NCI-H748 (cell line): ENCODE measurements at regions not wholly inside any gene's neighbourhood (a gene's known extent, or its start where the extent isn't known, plus 50 kb on each side); places are given as distances from the start of the nearest gene placed in this dataset.

Source experiments
- DNase-seq: peaks from one replicate; lab custom pipeline; 2025; ENCODE audit not compliant: unreplicated experiment; lab: John Stamatoyannopoulos, UW

GRCh38 chr4:174438711-174439110 lies 83.6 kb downstream of the HPGD start:
- DNase-seq: no peak

GRCh38 chr4:174437749-174438148 lies 84.5 kb downstream of the HPGD start:
- no peak for DNase-seq

GRCh38 chr4:174437324-174437723 lies 85.0 kb downstream of the HPGD start:
- no peak for DNase-seq

- no peak for DNase-seq
These were observed 85.9 kb downstream of the HPGD start for GRCh38 chr4:174436377-174436776.

- peak; percentile 14 for DNase-seq
These were observed 86.3 kb downstream of the HPGD start for GRCh38 chr4:174435974-174436373.

- no peak for DNase-seq
These were observed 87.8 kb downstream of the HPGD start for GRCh38 chr4:174434455-174434854.

- no peak for DNase-seq
These were observed 91.7 kb downstream of the HPGD start for GRCh38 chr4:174430576-174430975.

GRCh38 chr4:174429701-174430410 lies 92.4 kb downstream of the HPGD start:
- no peak for DNase-seq

- DNase-seq: no peak
These were observed 94.6 kb downstream of the HPGD start for GRCh38 chr4:174427571-174428140.

- no peak for DNase-seq
These were observed 96.6 kb downstream of the HPGD start for GRCh38 chr4:174425669-174426068.

GRCh38 chr4:174423257-174423944 lies 98.9 kb downstream of the HPGD start:
- DNase-seq: peak; percentile 42

GRCh38 chr4:174422893-174423256 lies 99.4 kb downstream of the HPGD start:
- DNase-seq: no peak

GRCh38 chr4:174420316-174420715 lies 102.0 kb downstream of the HPGD start:
- DNase-seq: no peak

- DNase-seq: no peak
These were observed 103.6 kb downstream of the HPGD start for GRCh38 chr4:174418640-174419212.

- no peak for DNase-seq
These were observed 113.3 kb downstream of the HPGD start for GRCh38 chr4:174408841-174409552.

- no peak for DNase-seq
These were observed 115.9 kb downstream of the HPGD start for GRCh38 chr4:174406383-174406782.

GRCh38 chr4:174405923-174406322 lies 116.4 kb downstream of the HPGD start:
- no peak for DNase-seq

- no peak for DNase-seq
These were observed 117.6 kb downstream of the HPGD start for GRCh38 chr4:174404677-174405076.

GRCh38 chr4:174403177-174403543 lies 119.1 kb downstream of the HPGD start:
- DNase-seq: no peak

GRCh38 chr4:174402470-174403176 lies 118.9 kb downstream of the CEP44 start:
- DNase-seq: no peak
